ENCODE measurements at regions not wholly inside any gene's neighbourhood (a gene's known extent, or its start where the extent isn't known, plus 50 kb on each side); places are given as distances from the start of the nearest gene placed in this dataset.
A peak's percentile ranks its signal among the peaks of the same experiment; 100 is the strongest.
"Not testable (repeated sequence)": the region's sequence is repeated elsewhere in the genome, so short reads cannot be mapped to it uniquely, and the experiment has no call there.

GRCh38 chr13:87198371-87198770 lies 472.8 kb upstream of the SLITRK5 start:
- no peak for TF ChIP-seq JUND (IDR thresholded peaks at IDR 0.05; ENCODE audit: low read depth)
- DNase-seq (ENCODE audit: low read depth in 1 of 2, low spot score in 1 of 2): no peak
- in situ Hi-C loops (cut with HindIII; ENCODE audit: low pct_unique_long_range_greater_than_20kb, low sequenced_read_pairs): no loop called here

- in situ Hi-C loops (cut with HindIII; ENCODE audit: low pct_unique_long_range_greater_than_20kb, low sequenced_read_pairs): no loop called here
- no peak for DNase-seq (ENCODE audit: low read depth in 1 of 2, low spot score in 1 of 2)
These were observed 464.5 kb upstream of the SLITRK5 start for GRCh38 chr13:87206708-87207107.

GRCh38 chr13:87207280-87208003 lies 463.7 kb upstream of the SLITRK5 start:
- TF ChIP-seq JUND (IDR thresholded peaks at IDR 0.05; ENCODE audit: low read depth): no peak
- no peak for DNase-seq (ENCODE audit: low read depth in 1 of 2, low spot score in 1 of 2)
- in situ Hi-C loops (cut with HindIII; ENCODE audit: low pct_unique_long_range_greater_than_20kb, low sequenced_read_pairs): no loop called here

More at GRCh38 chr13:87206708-87207107, 464.5 kb upstream of the SLITRK5 start:
- no peak for TF ChIP-seq JUND (IDR thresholded peaks at IDR 0.05; ENCODE audit: low read depth)

- DNase-seq (ENCODE audit: low read depth in 1 of 2, low spot score in 1 of 2): no peak
- no peak for TF ChIP-seq JUND (IDR thresholded peaks at IDR 0.05; ENCODE audit: low read depth)
- in situ Hi-C loops (cut with HindIII; ENCODE audit: low pct_unique_long_range_greater_than_20kb, low sequenced_read_pairs): no loop called here
These were observed 462.5 kb upstream of the SLITRK5 start for GRCh38 chr13:87208636-87209035.

GRCh38 chr13:87234981-87235380 lies 436.2 kb upstream of the SLITRK5 start:
- in situ Hi-C loops (cut with HindIII; ENCODE audit: low pct_unique_long_range_greater_than_20kb, low sequenced_read_pairs): no loop called here
- DNase-seq (ENCODE audit: low read depth in 1 of 2, low spot score in 1 of 2): no peak
- no peak for TF ChIP-seq JUND (IDR thresholded peaks at IDR 0.05; ENCODE audit: low read depth)

- no peak for DNase-seq (ENCODE audit: low read depth in 1 of 2, low spot score in 1 of 2)
- in situ Hi-C loops (cut with HindIII; ENCODE audit: low pct_unique_long_range_greater_than_20kb, low sequenced_read_pairs): no loop called here
- no peak for TF ChIP-seq JUND (IDR thresholded peaks at IDR 0.05; ENCODE audit: low read depth)
These were observed 435.6 kb upstream of the SLITRK5 start for GRCh38 chr13:87235621-87236020.

- DNase-seq (ENCODE audit: low read depth in 1 of 2, low spot score in 1 of 2): no peak
- no peak for TF ChIP-seq JUND (IDR thresholded peaks at IDR 0.05; ENCODE audit: low read depth)
- in situ Hi-C loops (cut with HindIII; ENCODE audit: low pct_unique_long_range_greater_than_20kb, low sequenced_read_pairs): no loop called here
These were observed 426.8 kb upstream of the SLITRK5 start for GRCh38 chr13:87244256-87244890.

- in situ Hi-C loops (cut with HindIII; ENCODE audit: low pct_unique_long_range_greater_than_20kb, low sequenced_read_pairs); DNase-seq (ENCODE audit: low read depth in 1 of 2, low spot score in 1 of 2): not testable (repeated sequence)
These were observed 421.3 kb upstream of the SLITRK5 start for GRCh38 chr13:87249847-87250246.

- no peak for TF ChIP-seq JUND (IDR thresholded peaks at IDR 0.05; ENCODE audit: low read depth)
- in situ Hi-C loops (cut with HindIII; ENCODE audit: low pct_unique_long_range_greater_than_20kb, low sequenced_read_pairs): no loop called here
- no peak for DNase-seq (ENCODE audit: low read depth in 1 of 2, low spot score in 1 of 2)
These were observed 415.8 kb upstream of the SLITRK5 start for GRCh38 chr13:87255394-87255793.

GRCh38 chr13:87259479-87260083 lies 411.6 kb upstream of the SLITRK5 start:
- DNase-seq (ENCODE audit: low read depth in 1 of 2, low spot score in 1 of 2): peak in 1 of 2 experiments; percentile 64
- no peak for TF ChIP-seq JUND (IDR thresholded peaks at IDR 0.05; ENCODE audit: low read depth)
- in situ Hi-C loops (cut with HindIII; ENCODE audit: low pct_unique_long_range_greater_than_20kb, low sequenced_read_pairs): no loop called here

- DNase-seq (ENCODE audit: low read depth in 1 of 2, low spot score in 1 of 2): peak; percentile 16 to 71
- TF ChIP-seq JUND (IDR thresholded peaks at IDR 0.05; ENCODE audit: low read depth): no peak
- in situ Hi-C loops (cut with HindIII; ENCODE audit: low pct_unique_long_range_greater_than_20kb, low sequenced_read_pairs): no loop called here
These were observed 396.9 kb upstream of the SLITRK5 start for GRCh38 chr13:87274209-87274819.

GRCh38 chr13:87280139-87280538 lies 391.0 kb upstream of the SLITRK5 start:
- TF ChIP-seq JUND (IDR thresholded peaks at IDR 0.05; ENCODE audit: low read depth): no peak
- DNase-seq (ENCODE audit: low read depth in 1 of 2, low spot score in 1 of 2): peak in 1 of 2 experiments; percentile 16
- in situ Hi-C loops (cut with HindIII; ENCODE audit: low pct_unique_long_range_greater_than_20kb, low sequenced_read_pairs): no loop called here

- in situ Hi-C loops (cut with HindIII; ENCODE audit: low pct_unique_long_range_greater_than_20kb, low sequenced_read_pairs): no loop called here
- TF ChIP-seq JUND (IDR thresholded peaks at IDR 0.05; ENCODE audit: low read depth): no peak
- no peak for DNase-seq (ENCODE audit: low read depth in 1 of 2, low spot score in 1 of 2)
These were observed 383.4 kb upstream of the SLITRK5 start for GRCh38 chr13:87287721-87288120.

All from T47D (cell line).